ENCODE measurements at regions not wholly inside any gene's neighbourhood (a gene's known extent, or its start where the extent isn't known, plus 50 kb on each side); places are given as distances from the start of the nearest gene placed in this dataset.

DNA sequence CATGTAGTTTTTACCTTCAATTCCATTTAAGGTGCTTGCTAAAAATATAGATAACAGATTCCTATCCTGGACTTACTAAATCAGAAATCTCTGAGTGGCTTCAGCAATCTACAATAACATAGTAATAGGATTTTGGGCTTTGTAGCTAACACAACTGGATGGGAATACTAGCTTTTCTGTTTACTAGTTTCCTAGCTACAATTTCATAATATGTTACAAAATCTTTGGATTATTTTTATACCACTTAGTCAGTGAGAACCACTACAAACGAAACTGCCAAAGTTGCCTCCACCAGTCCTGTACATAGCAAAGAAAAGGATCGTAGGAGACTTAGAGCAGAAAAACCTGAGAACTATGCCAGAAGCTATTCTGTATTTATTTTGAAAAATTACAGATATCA is 87.7 kb upstream of the ANO3 start:
- H3K4me3 ChIP-seq (replicated peaks; ENCODE audit: low read depth, low read length), result no peak overlapping the region
- TF ChIP-seq, protein P1, sequence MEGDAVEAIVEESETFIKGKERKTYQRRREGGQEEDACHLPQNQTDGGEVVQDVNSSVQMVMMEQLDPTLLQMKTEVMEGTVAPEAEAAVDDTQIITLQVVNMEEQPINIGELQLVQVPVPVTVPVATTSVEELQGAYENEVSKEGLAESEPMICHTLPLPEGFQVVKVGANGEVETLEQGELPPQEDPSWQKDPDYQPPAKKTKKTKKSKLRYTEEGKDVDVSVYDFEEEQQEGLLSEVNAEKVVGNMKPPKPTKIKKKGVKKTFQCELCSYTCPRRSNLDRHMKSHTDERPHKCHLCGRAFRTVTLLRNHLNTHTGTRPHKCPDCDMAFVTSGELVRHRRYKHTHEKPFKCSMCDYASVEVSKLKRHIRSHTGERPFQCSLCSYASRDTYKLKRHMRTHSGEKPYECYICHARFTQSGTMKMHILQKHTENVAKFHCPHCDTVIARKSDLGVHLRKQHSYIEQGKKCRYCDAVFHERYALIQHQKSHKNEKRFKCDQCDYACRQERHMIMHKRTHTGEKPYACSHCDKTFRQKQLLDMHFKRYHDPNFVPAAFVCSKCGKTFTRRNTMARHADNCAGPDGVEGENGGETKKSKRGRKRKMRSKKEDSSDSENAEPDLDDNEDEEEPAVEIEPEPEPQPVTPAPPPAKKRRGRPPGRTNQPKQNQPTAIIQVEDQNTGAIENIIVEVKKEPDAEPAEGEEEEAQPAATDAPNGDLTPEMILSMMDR (IDR thresholded peaks at IDR 0.05; ENCODE audit: low read depth, low read length, missing control alignments), result no peak
- DNase-seq (ENCODE audit: extremely low read depth, low read depth), result no peak

DNA sequence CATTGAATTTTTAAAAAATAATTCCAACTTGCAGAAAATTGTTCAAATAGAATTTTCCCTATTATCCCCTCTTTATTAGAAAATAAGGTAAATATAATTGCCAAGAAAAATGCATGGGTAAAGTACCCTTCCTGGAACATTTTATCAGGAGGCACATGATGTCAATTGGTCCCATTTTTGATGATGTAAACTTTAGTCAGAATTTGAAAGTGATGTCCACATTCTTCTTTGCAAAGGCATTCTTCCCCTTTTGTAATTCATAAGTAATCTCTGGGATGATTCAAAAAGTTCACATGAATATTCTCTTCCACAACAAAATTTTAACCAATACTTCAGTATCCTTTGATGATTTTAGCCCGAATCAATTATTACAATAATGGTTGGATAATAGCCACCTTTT is 86.9 kb upstream of the ANO3 start:
- no peak for DNase-seq (ENCODE audit: extremely low read depth, low read depth)
- no peak overlapping the region for H3K4me3 ChIP-seq (replicated peaks; ENCODE audit: low read depth, low read length)
- TF ChIP-seq, protein P1 (IDR thresholded peaks at IDR 0.05; ENCODE audit: low read depth, low read length, missing control alignments), result no peak

DNA sequence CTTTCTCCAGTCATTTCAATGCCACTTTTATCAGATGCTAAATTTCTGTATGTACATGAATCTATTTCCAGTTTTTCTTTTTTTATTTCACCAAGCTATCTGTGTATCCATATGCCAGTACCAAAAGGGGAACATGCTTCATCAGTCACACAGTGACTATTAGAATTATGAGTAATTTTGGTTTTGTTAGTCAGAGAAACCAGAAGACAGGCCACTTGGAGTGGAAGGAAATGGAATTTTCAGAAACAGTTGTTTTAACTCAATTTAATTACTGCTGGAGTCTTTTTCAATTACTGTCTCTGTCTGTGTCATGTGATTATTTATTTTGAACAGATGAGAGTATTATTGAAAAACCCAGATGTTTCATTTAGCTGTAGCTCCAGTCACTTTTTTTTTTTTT is 84.6 kb upstream of the ANO3 start:
- H3K4me3 ChIP-seq (replicated peaks; ENCODE audit: low read depth, low read length), result no peak overlapping the region
- no peak for DNase-seq (ENCODE audit: extremely low read depth, low read depth)
- TF ChIP-seq, protein P1 (IDR thresholded peaks at IDR 0.05; ENCODE audit: low read depth, low read length, missing control alignments), result no peak

DNA sequence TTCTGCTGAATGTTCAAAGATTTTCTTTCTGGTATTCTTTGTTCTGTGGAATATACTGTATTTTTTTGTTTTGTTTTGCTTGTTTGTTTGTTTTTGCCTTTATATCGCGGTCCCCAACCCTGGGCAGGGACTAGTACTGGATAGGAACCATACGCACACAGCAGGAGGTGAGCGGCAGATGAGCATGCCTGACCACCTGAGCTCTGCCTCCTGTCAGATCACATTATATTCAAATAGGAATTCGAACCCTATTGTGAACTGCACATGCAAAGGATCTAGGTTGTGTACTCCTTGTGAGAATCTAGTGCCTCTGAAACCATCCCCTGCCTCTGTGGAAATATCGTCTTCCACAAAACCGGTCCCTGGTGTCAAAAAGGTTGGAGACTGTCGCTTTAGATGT is 83.3 kb upstream of the ANO3 start:
- TF ChIP-seq, protein P1 (IDR thresholded peaks at IDR 0.05; ENCODE audit: low read depth, low read length, missing control alignments), result no peak
- no peak overlapping the region for H3K4me3 ChIP-seq (replicated peaks; ENCODE audit: low read depth, low read length)
- DNase-seq (ENCODE audit: extremely low read depth, low read depth), result no peak

DNA sequence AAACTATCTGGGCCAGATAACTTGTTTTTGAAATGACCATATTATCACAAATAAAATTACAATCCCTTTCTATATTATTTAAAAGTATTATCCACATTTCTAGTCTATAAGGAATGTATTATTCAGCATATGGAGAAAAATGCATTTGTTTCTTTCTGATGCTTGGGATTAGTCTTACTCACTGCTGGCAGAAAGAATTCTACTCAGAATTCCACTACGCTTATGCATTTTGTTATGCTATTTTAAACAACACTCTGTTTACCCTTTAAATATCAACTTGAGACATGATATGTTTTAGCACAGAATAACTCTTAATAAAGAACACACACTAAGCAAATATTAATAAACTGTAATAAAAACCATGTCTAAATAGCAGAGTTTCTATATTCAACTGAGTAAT is 77.6 kb upstream of the ANO3 start:
- TF ChIP-seq, protein P1 (IDR thresholded peaks at IDR 0.05; ENCODE audit: low read depth, low read length, missing control alignments), result no peak
- no peak overlapping the region for H3K4me3 ChIP-seq (replicated peaks; ENCODE audit: low read depth, low read length)
- no peak for DNase-seq (ENCODE audit: extremely low read depth, low read depth)

DNA sequence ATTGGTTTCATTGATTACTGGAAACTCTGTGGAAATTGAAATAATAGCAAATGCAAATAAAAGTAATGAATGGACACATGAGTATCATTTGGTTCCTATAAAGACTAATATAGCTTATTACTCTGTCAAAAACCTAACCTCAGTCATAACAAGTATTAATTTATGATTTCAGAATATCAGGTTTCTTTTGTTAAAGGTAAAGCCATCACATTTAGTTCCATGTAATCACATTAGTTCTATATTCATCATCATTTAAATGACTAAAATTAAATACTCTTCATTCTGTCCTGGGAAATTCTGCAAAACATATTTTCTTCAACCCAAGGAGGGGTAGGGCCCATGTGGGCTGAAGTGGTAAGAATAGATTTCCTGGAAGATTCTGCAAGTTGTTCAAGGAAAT is 68.2 kb upstream of the ANO3 start:
- DNase-seq (ENCODE audit: extremely low read depth, low read depth), result no peak
- TF ChIP-seq, protein P1 (IDR thresholded peaks at IDR 0.05; ENCODE audit: low read depth, low read length, missing control alignments), result no peak
- H3K4me3 ChIP-seq (replicated peaks; ENCODE audit: low read depth, low read length), result no peak overlapping the region

DNA sequence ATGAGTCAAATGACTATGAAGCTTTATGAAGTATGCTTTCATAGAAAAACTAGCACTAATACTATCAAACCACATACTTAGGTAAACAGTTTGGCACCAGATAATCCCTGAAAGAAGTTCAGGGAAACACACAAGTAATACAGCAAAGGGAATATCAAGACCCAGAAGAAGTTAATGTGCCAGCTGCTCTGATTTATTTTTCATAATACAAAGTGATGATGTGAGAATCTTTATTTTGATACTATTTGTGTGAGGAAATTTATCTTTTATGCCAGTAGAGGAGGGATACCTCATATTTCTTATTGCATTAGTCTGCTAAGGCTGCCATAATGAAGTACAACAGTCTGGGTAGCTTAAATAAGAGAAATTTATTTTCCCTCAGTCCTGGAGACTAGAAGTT is 67.7 kb upstream of the ANO3 start:
- no peak overlapping the region for H3K4me3 ChIP-seq (replicated peaks; ENCODE audit: low read depth, low read length)
- TF ChIP-seq, protein P1 (IDR thresholded peaks at IDR 0.05; ENCODE audit: low read depth, low read length, missing control alignments), result no peak
- no peak for DNase-seq (ENCODE audit: extremely low read depth, low read depth)

Measured in HFF-Myc (cell line).